OCI-LY3 (cell line): ENCODE measurements at regions not wholly inside any gene's neighbourhood (a gene's known extent, or its start where the extent isn't known, plus 50 kb on each side); places are given as distances from the start of the nearest gene placed in this dataset.

Experiments used
- H2AFZ ChIP-seq: fragments of 200-600, 300-600 bp; shearing (Covaris generic); 2 replicates; pipeline ENCODE4 v1.6.0; 2014; ENCODE audit warnings: antibody characterized with exemption, low read depth, low read length
- H3K27ac ChIP-seq: fragments of 200-600, 300-600 bp; sonication (generic); 2 replicates; pipeline ENCODE4 v1.5.1; 2014; ENCODE audit warnings: mild to moderate bottlenecking, low read length, moderate library complexity, mixed read lengths
- H3K27me3 ChIP-seq: fragments of 200-600, 300-600 bp; sonication (generic); 2 replicates; pipeline ENCODE4 v1.6.1; 2014; ENCODE audit warnings: low read depth, low read length, mixed read lengths
- H3K36me3 ChIP-seq: fragments of 200-600, 300-600 bp; sonication (generic); replicated peaks from 2 replicates; pipeline ENCODE3; 2014; ENCODE audit warnings: low read depth, low read length, mixed read lengths
- H3K4me1 ChIP-seq: fragments of 300-600, 200-600 bp; sonication (generic); 2 replicates; pipeline ENCODE4 v1.6.1; 2014; ENCODE audit warnings: low read length, mixed read lengths
- H3K4me2 ChIP-seq: fragments of 200-600, 300-600 bp; sonication (generic); 2 replicates; pipeline ENCODE4 v1.6.1; 2014; ENCODE audit warnings: low read length, mixed read lengths
- H3K4me3 ChIP-seq: fragments of 300-600, 200-600 bp; sonication (generic); 2 replicates; pipeline ENCODE4 v1.5.1; 2014; ENCODE audit warnings: antibody characterized with exemption, mild to moderate bottlenecking, low read length, moderate library complexity
- H3K79me2 ChIP-seq: fragments of 300-600, 200-600 bp; shearing (Covaris generic); 2 replicates; pipeline ENCODE4 v1.6.1; 2014; ENCODE audit warnings: mild to moderate bottlenecking, low read length, mixed read lengths
- H3K9ac ChIP-seq: fragments of 300-600, 200-600 bp; shearing (Covaris generic); 2 replicates; pipeline ENCODE4 v1.6.0; 2014; ENCODE audit warnings: mild to moderate bottlenecking, low read length, moderate library complexity
- H3K9me3 ChIP-seq: fragments of 200-600, 300-600 bp; shearing (Covaris generic); 2 replicates; pipeline ENCODE4 v1.6.1; 2014; ENCODE audit warnings: low read length, mixed read lengths; ENCODE audit not compliant: insufficient read depth
- H4K20me1 ChIP-seq: fragments of 200-600, 300-600 bp; sonication (generic); 2 replicates; pipeline ENCODE4 v1.6.1; 2016; ENCODE audit warnings: low read length, mixed read lengths; ENCODE audit not compliant: insufficient read depth
- CTCF ChIP-seq: fragments of 200-600, 300-600 bp; sonication (generic); IDR thresholded peaks from 2 replicates; pipeline ENCODE4 v1.5.1; 2014; ENCODE audit warnings: antibody characterized with exemption, low read length, low read depth
- EZH2phosphoT487 ChIP-seq: fragments of 200-600 bp; shearing (Covaris generic); IDR thresholded peaks from 2 replicates; pipeline ENCODE4 v1.6.1; 2018; ENCODE audit warnings: antibody characterized with exemption, mixed run types, low read depth

GRCh38 chr10:121041499-121041898 is 190.3 kb downstream of the WDR11 start:
- Histone ChIP-seq H4K20me1 (no peaks in the 10 kb centered on the region), H2AFZ (no peak overlapping the region), H3K27ac (no peak overlapping the region), H3K9me3 (no peaks in the 10 kb centered on the region), H3K79me2 (no peaks in the 10 kb centered on the region), H3K36me3 (no peaks in the 10 kb centered on the region), H3K4me1 (peaks cover 12% of the 10 kb centered on the region), H3K4me3 (no peak overlapping the region), H3K4me2 (no peak overlapping the region), H3K9ac (no peak overlapping the region), H3K27me3 (peaks cover 50% of the 10 kb centered on the region)
- TF ChIP-seq CTCF (no peak), EZH2phosphoT487 (no peak)

- no peaks in the 10 kb centered on the region for H3K36me3 ChIP-seq
- no peaks in the 10 kb centered on the region for H4K20me1 ChIP-seq
- H3K27me3 ChIP-seq, result peaks cover 48% of the 10 kb centered on the region
- H3K27ac ChIP-seq, result no peak overlapping the region
- TF ChIP-seq CTCF (no peak), EZH2phosphoT487 (no peak)
- no peak overlapping the region for H3K4me2 ChIP-seq
- H3K9me3 ChIP-seq, result no peaks in the 10 kb centered on the region
- H2AFZ ChIP-seq, result no peak overlapping the region
- no peak overlapping the region for H3K9ac ChIP-seq
- H3K4me3 ChIP-seq, result no peak overlapping the region
- no peaks in the 10 kb centered on the region for H3K79me2 ChIP-seq
- H3K4me1 ChIP-seq, result peaks cover 12% of the 10 kb centered on the region
These were observed 190.7 kb downstream of the WDR11 start for GRCh38 chr10:121041906-121042305.

GRCh38 chr10:121042342-121042741 is 191.2 kb downstream of the WDR11 start:
- no peak overlapping the region for H3K4me3 ChIP-seq
- H4K20me1 ChIP-seq, result no peaks in the 10 kb centered on the region
- 0 out of 2 replicates have a peak overlapping the region, but pooled peaks have one; percentile 4 for H3K4me2 ChIP-seq
- no peaks in the 10 kb centered on the region for H3K79me2 ChIP-seq
- H3K9me3 ChIP-seq, result no peaks in the 10 kb centered on the region
- no peaks in the 10 kb centered on the region for H3K36me3 ChIP-seq
- H3K4me1 ChIP-seq, result peaks cover 12% of the 10 kb centered on the region
- TF ChIP-seq EZH2phosphoT487, result no peak
- no peak for TF ChIP-seq CTCF
- H3K27me3 ChIP-seq, result peaks cover 48% of the 10 kb centered on the region
- no peak overlapping the region for H3K9ac ChIP-seq
- no peak overlapping the region for H2AFZ ChIP-seq
- H3K27ac ChIP-seq, result no peak overlapping the region

- H3K27ac ChIP-seq, result no peak overlapping the region
- H3K27me3 ChIP-seq, result peaks cover 43% of the 10 kb centered on the region
- H2AFZ ChIP-seq, result no peak overlapping the region
- 0 out of 2 replicates have a peak overlapping the region, but pooled peaks have one; percentile 4 for H3K4me2 ChIP-seq
- no peaks in the 10 kb centered on the region for H3K36me3 ChIP-seq
- H3K9ac ChIP-seq, result no peak overlapping the region
- H3K79me2 ChIP-seq, result no peaks in the 10 kb centered on the region
- no peaks in the 10 kb centered on the region for H4K20me1 ChIP-seq
- H3K4me1 ChIP-seq, result peaks cover 9% of the 10 kb centered on the region
- H3K9me3 ChIP-seq, result no peaks in the 10 kb centered on the region
- no peak overlapping the region for H3K4me3 ChIP-seq
- no peak for TF ChIP-seq CTCF
- TF ChIP-seq EZH2phosphoT487, result no peak
These were observed 192.1 kb downstream of the WDR11 start for GRCh38 chr10:121043124-121043849.
